ENCODE measurements at regions not wholly inside any gene's neighbourhood (a gene's known extent, or its start where the extent isn't known, plus 50 kb on each side); places are given as distances from the start of the nearest gene placed in this dataset. TPM values are rescaled to one million over a fixed set of nuclear protein-coding genes. Genes with fewer than 3 reads are reported as not detected.
"Not testable (repeated sequence)": the region's sequence is repeated elsewhere in the genome, so short reads cannot be mapped to it uniquely, and the experiment has no call there.

- WGBS (ENCODE audit: low lambda C conversion rate, missing lambda C conversion rate) = 77% methylated on average over 2 of the region's 2 CpGs
- H3K27ac ChIP-seq = no peak overlapping the region
- no peaks in the 10 kb centered on the region for H4K20me1 ChIP-seq (ENCODE audit: insufficient read depth, poor library complexity, severe bottlenecking)
- no peak for DNase-seq (ENCODE audit: low spot score)
- TF ChIP-seq EZH2phosphoT487 (IDR thresholded peaks at IDR 0.05; ENCODE audit: low read depth, severe bottlenecking, unreplicated experiment) (no peak), CTCF (IDR thresholded peaks at IDR 0.05; ENCODE audit: poor library complexity) (no peak), EZH2 (IDR thresholded peaks at IDR 0.05; ENCODE audit: borderline replicate concordance) (no peak)
- no peaks in the 10 kb centered on the region for H3K9me3 ChIP-seq (ENCODE audit: low read depth)
- no peaks in the 10 kb centered on the region for H3K36me3 ChIP-seq (replicated peaks; ENCODE audit: insufficient read depth, low read depth)
- H3K4me2 ChIP-seq = no peak overlapping the region
- no peak overlapping the region for H2AFZ ChIP-seq
- H3K4me1 ChIP-seq (ENCODE audit: insufficient read depth) = no peaks in the 10 kb centered on the region
- H3K27me3 ChIP-seq = no peaks in the 10 kb centered on the region
- H3K9me2 ChIP-seq (replicated peaks; ENCODE audit: insufficient read depth) = no peaks in the 10 kb centered on the region
- H3K79me2 ChIP-seq = no peaks in the 10 kb centered on the region
- no peak overlapping the region for H3K4me3 ChIP-seq
Measured at GRCh38 chr4:101411926-101412325, 64.6 kb upstream of the PPP3CA start.

- not testable (repeated sequence) for H2AFZ ChIP-seq; H3K9me2 ChIP-seq (replicated peaks; ENCODE audit: insufficient read depth); H4K20me1 ChIP-seq (ENCODE audit: insufficient read depth, poor library complexity, severe bottlenecking); H3K9me3 ChIP-seq (ENCODE audit: low read depth); H3K4me3 ChIP-seq; H3K4me2 ChIP-seq; H3K36me3 ChIP-seq (replicated peaks; ENCODE audit: insufficient read depth, low read depth); H3K27me3 ChIP-seq; H3K27ac ChIP-seq; H3K79me2 ChIP-seq; DNase-seq (ENCODE audit: low spot score); H3K4me1 ChIP-seq (ENCODE audit: insufficient read depth)
- 94% methylated on average over 24 of the region's 24 CpGs for WGBS (ENCODE audit: low lambda C conversion rate, missing lambda C conversion rate)
Measured at GRCh38 chr4:101411281-101411910, 64.1 kb upstream of the PPP3CA start.

GRCh38 chr4:101400096-101400495, 52.8 kb upstream of the PPP3CA start:
- 86% methylated on average over 3 of the region's 3 CpGs for WGBS (ENCODE audit: low lambda C conversion rate, missing lambda C conversion rate)
- Histone ChIP-seq H3K36me3 (replicated peaks; ENCODE audit: insufficient read depth, low read depth) (no peaks in the 10 kb centered on the region), H3K9me3 (ENCODE audit: low read depth) (no peaks in the 10 kb centered on the region), H3K79me2 (no peaks in the 10 kb centered on the region), H3K4me3 (no peak overlapping the region), H2AFZ (no peak overlapping the region), H3K4me2 (no peak overlapping the region), H4K20me1 (ENCODE audit: insufficient read depth, poor library complexity, severe bottlenecking) (no peaks in the 10 kb centered on the region), H3K27me3 (no peaks in the 10 kb centered on the region), H3K9me2 (replicated peaks; ENCODE audit: insufficient read depth) (no peaks in the 10 kb centered on the region), H3K27ac (no peak overlapping the region), H3K4me1 (ENCODE audit: insufficient read depth) (no peaks in the 10 kb centered on the region)
- no peak for DNase-seq (ENCODE audit: low spot score)
- TF ChIP-seq EZH2phosphoT487 (IDR thresholded peaks at IDR 0.05; ENCODE audit: low read depth, severe bottlenecking, unreplicated experiment) (no peak), EZH2 (IDR thresholded peaks at IDR 0.05; ENCODE audit: borderline replicate concordance) (no peak), CTCF (IDR thresholded peaks at IDR 0.05; ENCODE audit: poor library complexity) (no peak)

- Histone ChIP-seq H2AFZ (no peak overlapping the region), H4K20me1 (ENCODE audit: insufficient read depth, poor library complexity, severe bottlenecking) (no peaks in the 10 kb centered on the region), H3K36me3 (replicated peaks; ENCODE audit: insufficient read depth, low read depth) (no peaks in the 10 kb centered on the region), H3K9me3 (ENCODE audit: low read depth) (no peaks in the 10 kb centered on the region), H3K9me2 (replicated peaks; ENCODE audit: insufficient read depth) (no peaks in the 10 kb centered on the region), H3K4me2 (no peak overlapping the region), H3K27ac (no peak overlapping the region), H3K27me3 (no peaks in the 10 kb centered on the region), H3K4me1 (ENCODE audit: insufficient read depth) (no peaks in the 10 kb centered on the region), H3K4me3 (no peak overlapping the region), H3K79me2 (no peaks in the 10 kb centered on the region)
- TF ChIP-seq EZH2phosphoT487 (IDR thresholded peaks at IDR 0.05; ENCODE audit: low read depth, severe bottlenecking, unreplicated experiment) = no peak
- no peak for TF ChIP-seq CTCF (IDR thresholded peaks at IDR 0.05; ENCODE audit: poor library complexity)
- WGBS (ENCODE audit: low lambda C conversion rate, missing lambda C conversion rate) = 92% methylated on average over 4 of the region's 4 CpGs
- no peak for DNase-seq (ENCODE audit: low spot score)
Measured at GRCh38 chr4:101398807-101399206, 51.5 kb upstream of the PPP3CA start.

Small RNAs in the stretch of these regions (small RNA-seq; reads per million reads assigned to genes)
- not detected for gene RNU6-462P
